Activated effector memory CD4-positive, alpha-beta T cell treated with Interleukin-2 at 50 U/mL for 16 hours (primary cell): ENCODE measurements at regions not wholly inside any gene's neighbourhood (a gene's known extent, or its start where the extent isn't known, plus 50 kb on each side); places are given as distances from the start of the nearest gene placed in this dataset.
"Not testable (repeated sequence)": the region's sequence is repeated elsewhere in the genome, so short reads cannot be mapped to it uniquely, and the experiment has no call there.

ENCODE experiments used
- DNase-seq: peaks from one replicate; pipeline ENCODE4 v3.0.0-alpha.2; 2020

- DNase-seq, result no peak
Observed at GRCh38 chr2:198273660-198274059, 469.3 kb downstream of the PLCL1 start.

- DNase-seq, result not testable (repeated sequence)
Observed at GRCh38 chr2:198270157-198270556, 465.8 kb downstream of the PLCL1 start.

- DNase-seq, result no peak
Observed at GRCh38 chr2:198268519-198268918, 464.1 kb downstream of the PLCL1 start.

- DNase-seq, result no peak
Observed at GRCh38 chr2:198259496-198259895, 455.1 kb downstream of the PLCL1 start.

- DNase-seq, result no peak
Observed at GRCh38 chr2:198254536-198255090, 450.2 kb downstream of the PLCL1 start.

- DNase-seq, result no peak
Observed at GRCh38 chr2:198253995-198254394, 449.6 kb downstream of the PLCL1 start.

GRCh38 chr2:198252472-198252871 is 448.1 kb downstream of the PLCL1 start:
- no peak for DNase-seq

GRCh38 chr2:198242093-198242492 is 437.7 kb downstream of the PLCL1 start:
- no peak for DNase-seq

- no peak for DNase-seq
Observed at GRCh38 chr2:198238429-198238828, 434.0 kb downstream of the PLCL1 start.

GRCh38 chr2:198236338-198236737 is 431.9 kb downstream of the PLCL1 start:
- no peak for DNase-seq

GRCh38 chr2:198232281-198232680 is 427.9 kb downstream of the PLCL1 start:
- no peak for DNase-seq

GRCh38 chr2:198231562-198231961 is 427.2 kb downstream of the PLCL1 start:
- no peak for DNase-seq

GRCh38 chr2:198220763-198221610 is 416.6 kb downstream of the PLCL1 start:
- no peak for DNase-seq

GRCh38 chr2:198219292-198219691 is 414.9 kb downstream of the PLCL1 start:
- DNase-seq, result no peak

GRCh38 chr2:198214114-198214596 is 409.8 kb downstream of the PLCL1 start:
- no peak for DNase-seq

- DNase-seq, result no peak
Observed at GRCh38 chr2:198213253-198213652, 408.9 kb downstream of the PLCL1 start.

- no peak for DNase-seq
Observed at GRCh38 chr2:198211706-198212105, 407.3 kb downstream of the PLCL1 start.

- DNase-seq, result no peak
Observed at GRCh38 chr2:198203336-198204069, 399.1 kb downstream of the PLCL1 start.
